HG03025 (cell line): ENCODE measurements at regions not wholly inside any gene's neighbourhood (a gene's known extent, or its start where the extent isn't known, plus 50 kb on each side); places are given as distances from the start of the nearest gene placed in this dataset.
A peak's percentile ranks its signal among the peaks of the same experiment; 100 is the strongest.

Source experiments
- ATAC-seq: cut with Tn5 transposase; IDR thresholded peaks from one replicate; pipeline ENCODE4 v1.9.1; 2021; ENCODE audit warnings: mild to moderate bottlenecking, moderate library complexity; ENCODE audit not compliant: unreplicated experiment, low FRiP score

GRCh38 chr1:217228689-217229088, 402.2 kb downstream of the GPATCH2 start:
- no peak for ATAC-seq

GRCh38 chr1:217224201-217224600, 406.7 kb downstream of the GPATCH2 start:
- no peak for ATAC-seq

GRCh38 chr1:217214551-217214950, 416.3 kb downstream of the GPATCH2 start:
- no peak for ATAC-seq

- ATAC-seq, result peak; percentile 67
Measured at GRCh38 chr1:217211486-217211885, 419.4 kb downstream of the GPATCH2 start.

- no peak for ATAC-seq
Measured at GRCh38 chr1:217205578-217205977, 425.3 kb downstream of the GPATCH2 start.

GRCh38 chr1:217196616-217197015, 434.3 kb downstream of the GPATCH2 start:
- no peak for ATAC-seq

- ATAC-seq, result no peak
Measured at GRCh38 chr1:217193151-217193550, 437.7 kb downstream of the GPATCH2 start.

- no peak for ATAC-seq
Measured at GRCh38 chr1:217191441-217191840, 439.4 kb downstream of the GPATCH2 start.

GRCh38 chr1:217190359-217190758, 440.5 kb downstream of the GPATCH2 start:
- ATAC-seq, result no peak

GRCh38 chr1:217189362-217189761, 441.5 kb downstream of the GPATCH2 start:
- ATAC-seq, result no peak

- ATAC-seq, result no peak
Measured at GRCh38 chr1:217188280-217189237, 442.3 kb downstream of the GPATCH2 start.

- ATAC-seq, result no peak
Measured at GRCh38 chr1:217186664-217187063, 444.2 kb downstream of the GPATCH2 start.

- ATAC-seq, result no peak
Measured at GRCh38 chr1:217184854-217185253, 446.0 kb downstream of the GPATCH2 start.

- ATAC-seq, result no peak
Measured at GRCh38 chr1:217182992-217183391, 447.9 kb downstream of the GPATCH2 start.

GRCh38 chr1:217181756-217182155, 449.1 kb downstream of the GPATCH2 start:
- ATAC-seq, result no peak

- no peak for ATAC-seq
Measured at GRCh38 chr1:217181176-217181746, 449.6 kb downstream of the GPATCH2 start.

GRCh38 chr1:217180443-217180842, 450.4 kb downstream of the GPATCH2 start:
- no peak for ATAC-seq

GRCh38 chr1:217164403-217164802, 441.2 kb upstream of the ESRRG start:
- no peak for ATAC-seq

- ATAC-seq, result no peak
Measured at GRCh38 chr1:217153361-217153760, 430.1 kb upstream of the ESRRG start.

- no peak for ATAC-seq
Measured at GRCh38 chr1:217150366-217150765, 427.1 kb upstream of the ESRRG start.

GRCh38 chr1:217149791-217150190, 426.6 kb upstream of the ESRRG start:
- no peak for ATAC-seq

GRCh38 chr1:217141711-217142110, 418.5 kb upstream of the ESRRG start:
- no peak for ATAC-seq
